GM23338 (cell line): ENCODE measurements at regions not wholly inside any gene's neighbourhood (a gene's known extent, or its start where the extent isn't known, plus 50 kb on each side); places are given as distances from the start of the nearest gene placed in this dataset.

ENCODE experiments used
- CTCF ChIP-seq, 2 experiments: fragments of 200-600 bp in 1 of 2; sonication (generic) in 1 of 2; conservative IDR thresholded peaks; 2 replicates each; pipeline versions ENCODE4 v1.5.1 to v1.6.1; 2016 to 2017; ENCODE audit warnings: antibody characterized with exemption in 2 of 2, low read depth in 2 of 2, mild to moderate bottlenecking in 2 of 2, moderate library complexity in 1 of 2
- EZH2phosphoT487 ChIP-seq: fragments of 200-600 bp; sonication (generic); IDR thresholded peaks from one replicate; pipeline ENCODE4 v1.8.1; 2018; ENCODE audit warnings: antibody characterized with exemption; ENCODE audit not compliant: unreplicated experiment
- JUNB ChIP-seq: IDR thresholded peaks from one replicate; pipeline ENCODE4 v1.6.1; 2016; ENCODE audit warnings: antibody characterized with exemption; ENCODE audit not compliant: unreplicated experiment
- POLR2AphosphoS5 ChIP-seq: IDR thresholded peaks from 2 replicates; pipeline ENCODE4 v1.6.1; 2016; ENCODE audit warnings: antibody characterized with exemption, low read depth
- TF ChIP-seq, protein P1 (sequence below): IDR thresholded peaks from one replicate; pipeline ENCODE4 v1.6.1; 2018; ENCODE audit warnings: antibody characterized with exemption; ENCODE audit not compliant: unreplicated experiment

DNA sequence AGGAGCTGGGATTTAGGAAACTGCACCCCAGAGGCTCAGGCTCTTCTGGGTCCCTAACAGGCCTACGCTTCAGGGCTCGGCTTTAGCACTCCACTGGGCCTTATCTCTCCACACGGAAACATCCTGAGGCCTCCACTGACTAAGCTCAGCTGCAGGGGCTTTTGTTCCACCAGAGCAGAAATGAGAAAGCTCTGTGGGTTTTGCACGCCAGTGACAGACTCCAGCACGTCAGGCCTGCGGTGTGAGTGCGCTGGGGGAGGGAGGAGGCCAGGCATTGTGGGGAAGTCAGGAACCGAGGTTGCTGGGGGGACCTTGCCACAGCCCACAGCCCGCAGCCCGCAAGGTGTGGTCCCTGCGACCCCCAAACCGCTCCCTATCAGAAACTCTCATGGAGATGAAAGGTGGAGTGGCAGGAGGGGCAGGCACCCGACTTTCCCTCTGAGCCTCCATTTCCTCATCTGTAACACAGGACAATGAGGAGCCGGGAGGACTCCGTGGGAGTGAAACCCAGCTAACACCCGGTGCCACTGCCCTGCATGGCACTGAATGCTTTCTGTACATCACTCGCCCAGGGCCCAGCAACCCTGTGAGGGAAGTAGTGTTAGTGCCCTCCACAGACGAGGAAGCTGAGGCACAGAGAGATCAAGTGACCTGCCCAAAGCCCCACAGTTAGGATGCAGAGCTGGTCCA, 106.5 kb downstream of the TPRA1 start:
- TF ChIP-seq CTCF (conservative IDR thresholded peaks at IDR 0.05; ENCODE audit: low read depth in 2 of 2) (no peak), EZH2phosphoT487 (no peak), JUNB (no peak), POLR2AphosphoS5 (no peak)
- TF ChIP-seq, protein P1, sequence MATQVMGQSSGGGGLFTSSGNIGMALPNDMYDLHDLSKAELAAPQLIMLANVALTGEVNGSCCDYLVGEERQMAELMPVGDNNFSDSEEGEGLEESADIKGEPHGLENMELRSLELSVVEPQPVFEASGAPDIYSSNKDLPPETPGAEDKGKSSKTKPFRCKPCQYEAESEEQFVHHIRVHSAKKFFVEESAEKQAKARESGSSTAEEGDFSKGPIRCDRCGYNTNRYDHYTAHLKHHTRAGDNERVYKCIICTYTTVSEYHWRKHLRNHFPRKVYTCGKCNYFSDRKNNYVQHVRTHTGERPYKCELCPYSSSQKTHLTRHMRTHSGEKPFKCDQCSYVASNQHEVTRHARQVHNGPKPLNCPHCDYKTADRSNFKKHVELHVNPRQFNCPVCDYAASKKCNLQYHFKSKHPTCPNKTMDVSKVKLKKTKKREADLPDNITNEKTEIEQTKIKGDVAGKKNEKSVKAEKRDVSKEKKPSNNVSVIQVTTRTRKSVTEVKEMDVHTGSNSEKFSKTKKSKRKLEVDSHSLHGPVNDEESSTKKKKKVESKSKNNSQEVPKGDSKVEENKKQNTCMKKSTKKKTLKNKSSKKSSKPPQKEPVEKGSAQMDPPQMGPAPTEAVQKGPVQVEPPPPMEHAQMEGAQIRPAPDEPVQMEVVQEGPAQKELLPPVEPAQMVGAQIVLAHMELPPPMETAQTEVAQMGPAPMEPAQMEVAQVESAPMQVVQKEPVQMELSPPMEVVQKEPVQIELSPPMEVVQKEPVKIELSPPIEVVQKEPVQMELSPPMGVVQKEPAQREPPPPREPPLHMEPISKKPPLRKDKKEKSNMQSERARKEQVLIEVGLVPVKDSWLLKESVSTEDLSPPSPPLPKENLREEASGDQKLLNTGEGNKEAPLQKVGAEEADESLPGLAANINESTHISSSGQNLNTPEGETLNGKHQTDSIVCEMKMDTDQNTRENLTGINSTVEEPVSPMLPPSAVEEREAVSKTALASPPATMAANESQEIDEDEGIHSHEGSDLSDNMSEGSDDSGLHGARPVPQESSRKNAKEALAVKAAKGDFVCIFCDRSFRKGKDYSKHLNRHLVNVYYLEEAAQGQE, result no peak
